Hypothalamus (tissue), 51 donors: ENCODE measurements at regions not wholly inside any gene's neighbourhood (a gene's known extent, or its start where the extent isn't known, plus 50 kb on each side); places are given as distances from the start of the nearest gene placed in this dataset.
"Not testable (repeated sequence)": the region's sequence is repeated elsewhere in the genome, so short reads cannot be mapped to it uniquely, and the experiment has no call there.

Experiments
- DNase-seq, 51 donors: peaks; one replicate each; lab custom pipeline; 2025; lab: John Stamatoyannopoulos, UW

DNA sequence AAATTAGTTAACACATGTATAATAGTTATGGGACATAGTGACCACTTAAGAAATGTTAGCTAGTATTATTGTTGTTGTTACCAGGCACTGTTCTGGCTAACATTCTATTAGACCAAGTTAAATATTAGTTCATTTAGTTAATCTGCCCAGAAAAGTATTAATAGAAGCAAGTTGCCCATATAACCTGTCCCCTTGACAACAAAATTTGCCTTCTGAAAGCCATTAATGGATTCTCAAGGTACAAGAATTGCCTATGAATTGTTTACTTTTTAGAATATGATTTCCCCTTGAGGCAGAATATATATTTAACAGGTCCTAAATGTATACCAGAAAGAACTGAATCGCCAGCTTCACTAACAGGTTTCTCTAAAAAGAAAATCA is 167.3 kb upstream of the TMCC3 start:
- DNase-seq: no peak

DNA sequence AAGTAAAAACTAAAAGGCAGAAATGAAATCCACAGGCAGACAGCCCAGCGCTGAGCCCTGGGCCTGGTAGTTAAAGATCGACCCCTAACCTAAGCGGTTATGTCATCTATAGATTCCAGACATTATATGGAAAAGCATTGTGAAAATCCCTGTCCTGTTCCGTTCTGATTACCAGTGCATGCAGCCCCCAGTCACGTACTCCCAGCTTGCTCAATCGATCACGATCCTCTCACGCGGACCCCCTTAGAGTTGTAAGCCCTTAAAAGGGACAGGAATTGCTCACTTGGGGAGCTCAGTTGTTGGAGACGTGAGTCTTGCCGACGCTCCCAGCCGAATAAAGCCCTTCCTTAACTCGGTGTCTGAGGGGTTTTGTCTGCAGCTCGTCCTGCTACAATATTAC is 166.8 kb upstream of the TMCC3 start:
- DNase-seq: not testable (repeated sequence)

DNA sequence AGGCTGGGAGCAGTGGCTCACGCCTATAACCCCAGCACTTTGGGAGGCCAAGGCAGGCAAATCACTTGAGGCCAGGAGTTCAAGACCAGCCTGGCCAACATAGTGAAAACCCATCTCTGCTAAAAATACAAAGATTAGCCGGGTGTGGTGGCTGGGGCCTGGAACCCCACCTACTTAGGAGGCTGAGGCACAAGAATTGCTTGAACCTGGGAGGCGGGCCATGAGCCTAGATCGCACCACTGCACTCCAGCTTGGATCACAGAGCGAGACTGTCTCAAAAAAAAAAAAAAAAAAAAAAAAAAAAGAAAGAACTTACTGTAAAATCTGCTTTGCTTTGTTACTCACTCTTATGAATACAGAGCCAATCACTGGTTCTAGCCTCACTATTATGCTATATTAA is 166.4 kb upstream of the TMCC3 start:
- not testable (repeated sequence) for DNase-seq

DNA sequence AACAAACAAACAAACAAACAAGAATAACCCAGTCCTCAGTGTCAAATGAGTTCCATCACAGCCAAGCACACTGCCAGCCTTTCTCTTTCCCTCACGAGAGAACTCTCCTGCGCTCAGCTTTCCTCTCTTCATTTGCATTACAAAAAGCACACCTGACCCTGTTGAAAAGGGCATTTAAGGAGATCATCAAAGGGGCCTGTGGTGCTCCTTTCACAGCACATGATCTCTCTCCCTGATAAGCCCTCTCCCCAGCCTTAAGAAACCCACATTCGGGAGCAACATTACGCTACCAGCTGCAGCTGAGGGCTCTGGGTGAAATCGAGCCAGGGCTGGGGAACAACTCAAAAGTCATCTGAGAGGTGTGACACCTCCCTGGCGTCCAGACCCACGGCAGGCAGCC is 165.6 kb upstream of the TMCC3 start:
- no peak for DNase-seq

DNA sequence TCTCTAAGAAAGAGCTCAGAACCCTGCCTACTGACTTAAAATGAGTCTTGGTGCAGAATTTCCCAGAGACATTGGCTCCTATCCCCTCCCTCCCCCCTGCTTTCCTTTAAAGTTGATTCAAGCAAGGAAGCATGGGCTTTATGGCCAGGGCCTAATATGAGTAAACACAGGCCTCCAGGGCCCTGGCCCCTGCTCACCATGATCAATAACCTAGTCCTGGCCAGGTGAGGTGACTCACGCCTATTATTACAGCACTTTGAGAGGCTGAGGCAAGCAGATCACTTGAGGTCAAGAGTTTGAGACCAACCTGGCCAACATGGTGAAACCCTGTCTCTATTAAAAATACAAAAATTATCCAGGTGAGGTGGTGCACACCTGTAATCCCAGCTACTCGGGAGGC is 165.1 kb upstream of the TMCC3 start:
- DNase-seq: no peak

DNA sequence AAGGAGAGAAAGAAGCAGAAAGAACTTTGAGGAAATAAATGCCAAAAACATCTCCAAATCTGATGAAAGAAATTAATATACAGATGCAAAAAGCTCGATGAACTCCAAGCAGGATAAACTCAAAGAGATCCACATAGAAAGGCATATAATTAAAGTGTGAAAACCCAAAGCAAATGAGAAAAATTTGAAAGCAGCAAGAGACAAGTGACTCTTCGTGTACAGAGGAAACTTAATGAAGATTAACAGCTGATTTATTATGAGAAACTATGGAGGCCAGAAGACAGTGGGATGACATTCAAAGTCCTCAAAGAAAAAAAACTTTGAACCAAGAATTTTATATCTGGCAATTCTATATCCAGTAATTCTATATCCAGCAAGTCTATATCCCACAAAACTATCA is 163.0 kb upstream of the TMCC3 start:
- DNase-seq: no peak

DNA sequence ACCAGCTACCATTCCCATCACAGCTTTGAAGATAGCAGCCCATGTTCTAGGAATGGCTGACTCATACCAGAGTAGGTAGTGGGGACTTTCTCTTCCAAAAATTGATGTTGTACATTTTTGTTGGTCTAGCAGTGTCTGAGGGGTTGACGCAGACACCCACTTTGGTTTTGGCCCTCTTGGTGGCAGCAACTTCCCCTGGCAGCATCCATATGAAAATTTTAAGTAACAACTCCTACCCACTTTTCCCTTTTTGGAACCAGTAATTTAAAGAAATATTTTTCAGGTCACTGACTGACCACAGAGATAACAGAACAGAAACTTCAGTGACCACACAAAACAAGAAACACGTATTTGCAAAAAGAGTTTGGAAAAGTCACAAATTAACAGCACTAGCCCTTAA is 162.0 kb upstream of the TMCC3 start:
- no peak for DNase-seq

DNA sequence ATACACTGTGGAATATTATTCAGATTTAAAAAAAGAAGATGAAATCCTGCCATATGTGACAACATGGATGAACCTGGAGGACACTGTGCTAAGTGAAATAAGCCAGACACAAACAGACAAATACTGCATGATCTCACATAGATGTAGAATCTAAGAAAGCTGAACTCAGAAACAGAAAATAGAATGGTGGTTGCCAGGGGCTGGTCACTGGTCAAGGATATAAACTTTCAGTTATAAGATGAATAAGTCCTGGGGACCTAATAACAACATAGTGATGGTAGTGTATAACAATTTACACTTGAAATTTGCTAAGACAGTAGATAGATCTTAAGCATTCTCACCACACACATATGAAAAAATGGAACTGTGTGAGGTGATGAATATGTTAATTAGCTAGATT is 161.3 kb upstream of the TMCC3 start:
- DNase-seq: no peak

DNA sequence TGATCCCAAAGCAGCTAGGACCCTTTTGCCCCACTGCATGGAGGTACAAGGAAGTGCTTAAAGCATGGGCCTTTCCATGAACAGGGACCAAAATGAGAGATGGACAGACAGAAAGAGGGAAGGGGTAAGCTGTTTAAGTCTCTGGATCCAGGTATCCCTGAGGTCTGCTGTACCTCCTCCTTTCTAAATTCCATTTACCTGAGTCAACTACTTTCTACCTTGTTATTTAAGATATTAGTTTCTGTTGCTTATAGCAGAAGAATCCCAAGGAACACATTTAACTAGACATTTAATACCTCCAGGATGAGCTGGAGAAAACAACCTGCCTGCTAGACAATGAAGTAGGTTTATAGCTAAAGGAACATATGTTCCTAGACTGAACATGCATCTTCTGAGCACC is 157.6 kb upstream of the TMCC3 start:
- no peak for DNase-seq

DNA sequence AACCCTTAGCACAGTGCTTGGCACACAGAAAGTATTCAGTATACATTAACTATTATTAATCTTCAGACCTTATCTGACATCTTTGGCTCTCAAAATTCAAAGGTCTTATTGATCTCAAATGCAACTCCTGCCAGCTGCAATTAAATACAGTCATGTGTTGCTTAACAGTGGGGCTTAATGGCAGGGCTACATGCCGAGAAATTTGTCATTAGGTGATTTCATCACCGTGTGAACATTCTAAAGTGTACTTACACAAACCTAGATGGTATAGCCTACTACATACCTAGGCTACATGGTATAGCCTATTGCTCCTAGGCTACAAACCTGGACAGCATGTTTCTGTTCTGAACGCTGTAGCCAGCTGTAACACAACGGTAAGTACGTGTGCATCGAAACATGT is 156.3 kb upstream of the TMCC3 start:
- no peak for DNase-seq

DNA sequence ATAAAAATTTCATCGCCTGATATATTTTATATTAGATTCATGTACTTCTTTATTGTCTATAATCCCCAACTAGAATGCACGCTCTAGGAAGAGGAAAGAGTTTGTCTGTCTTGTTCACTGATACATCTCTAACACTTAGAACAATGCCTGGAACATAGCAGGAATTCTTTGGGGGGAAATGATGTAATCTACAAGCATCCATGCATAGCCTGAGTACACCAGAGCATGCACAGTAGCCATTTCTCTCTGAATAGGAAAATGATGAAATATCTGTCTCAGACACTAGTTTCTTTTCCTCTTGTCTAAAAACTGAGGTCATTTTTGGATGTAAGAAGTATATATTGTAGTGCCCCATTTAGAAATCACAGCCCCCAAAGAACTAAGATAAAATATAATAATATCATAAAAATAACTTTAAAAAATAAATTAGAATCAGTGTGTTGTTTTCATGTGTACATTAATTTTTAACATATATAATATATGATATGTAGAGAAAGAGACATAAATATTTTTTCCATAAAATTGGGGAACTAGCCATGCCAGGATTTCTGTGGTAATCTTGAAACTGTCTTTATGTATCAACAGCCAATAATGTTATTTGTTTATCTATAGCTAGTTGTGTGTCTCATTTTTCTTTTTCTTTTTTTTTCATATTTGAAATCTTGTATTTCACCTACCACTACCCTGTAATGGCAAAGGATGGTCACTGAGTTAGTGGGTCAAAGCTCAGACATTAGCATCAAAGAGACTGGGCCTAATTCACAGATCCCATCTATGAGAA is 155.6 kb upstream of the TMCC3 start:
- no peak for DNase-seq

DNA sequence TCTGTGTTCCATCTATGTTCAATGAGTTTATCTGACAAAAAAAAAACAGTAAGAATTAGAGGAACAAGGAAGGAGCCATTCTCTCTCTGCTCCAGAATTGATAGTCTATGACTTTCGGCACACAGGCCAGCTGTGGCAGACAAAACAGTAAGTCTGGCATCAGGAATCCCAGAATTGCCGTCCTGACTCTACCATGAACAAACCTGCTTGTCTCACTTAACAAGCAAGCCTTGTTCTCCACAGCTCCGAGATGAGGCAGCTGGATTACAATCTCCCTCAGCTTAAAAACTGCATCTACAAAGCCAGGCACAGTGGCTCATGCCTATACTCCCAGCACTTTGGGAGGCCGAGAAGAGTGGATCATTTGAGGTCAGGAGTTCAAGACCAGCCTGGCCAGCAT is 153.6 kb upstream of the TMCC3 start:
- DNase-seq: peak in 5 of 51 donors; percentile 14 to 35 (median 18)

DNA sequence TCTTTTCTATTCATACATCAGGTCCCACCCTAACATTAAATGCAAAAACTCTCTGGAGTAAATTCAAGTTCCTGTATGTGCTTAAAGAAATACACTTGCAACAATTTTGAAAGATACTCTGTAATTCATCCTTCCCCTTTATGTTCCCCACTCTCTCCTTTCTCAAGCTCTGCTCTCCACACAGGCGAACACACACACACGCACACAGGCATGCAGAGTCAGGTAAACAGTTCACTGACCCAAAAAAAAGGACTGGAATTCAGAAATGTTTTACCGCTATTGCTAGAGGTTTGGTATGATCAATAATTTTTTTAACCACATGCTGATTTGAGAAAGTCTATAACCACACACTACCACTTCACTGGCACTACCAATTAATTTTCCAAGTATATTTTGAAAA is 152.4 kb upstream of the TMCC3 start:
- DNase-seq: no peak

DNA sequence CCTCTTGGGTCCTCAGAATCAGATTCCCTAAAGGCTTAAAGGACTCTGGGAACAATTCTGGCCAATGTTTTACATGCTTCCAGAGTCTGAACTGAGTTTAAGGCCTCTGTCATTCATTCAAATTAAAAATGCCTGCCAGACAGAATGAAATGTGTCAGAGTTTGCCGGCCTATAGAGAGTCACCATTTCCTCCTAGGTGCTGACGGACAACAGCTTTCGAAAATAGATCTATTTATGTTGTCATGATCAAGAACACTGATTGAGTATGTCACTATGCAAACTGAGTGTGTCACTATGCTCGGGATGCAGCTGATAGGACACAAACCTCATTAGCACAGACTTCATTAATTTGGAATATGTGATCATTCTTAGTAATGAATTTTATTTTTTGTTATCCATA is 151.4 kb upstream of the TMCC3 start:
- no peak for DNase-seq

DNA sequence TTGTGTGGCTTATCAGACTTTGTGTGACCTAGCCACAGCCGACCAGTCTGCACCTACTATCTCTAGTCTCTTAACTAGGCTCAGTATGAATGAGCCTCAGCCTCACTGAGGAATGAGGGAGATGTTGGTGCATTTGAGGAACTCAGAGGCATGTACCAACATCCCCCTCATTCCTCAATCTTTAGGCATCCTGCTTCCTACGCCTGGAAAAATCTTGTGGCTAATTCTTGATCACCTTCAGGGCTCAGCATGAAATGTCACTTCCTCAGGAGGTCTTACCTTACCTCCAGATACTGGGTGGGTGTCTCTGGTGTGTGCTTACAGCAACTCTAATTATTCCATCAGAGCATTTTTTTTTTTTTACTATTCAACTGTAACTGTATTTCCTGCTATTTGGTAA is 148.8 kb upstream of the TMCC3 start:
- no peak for DNase-seq

DNA sequence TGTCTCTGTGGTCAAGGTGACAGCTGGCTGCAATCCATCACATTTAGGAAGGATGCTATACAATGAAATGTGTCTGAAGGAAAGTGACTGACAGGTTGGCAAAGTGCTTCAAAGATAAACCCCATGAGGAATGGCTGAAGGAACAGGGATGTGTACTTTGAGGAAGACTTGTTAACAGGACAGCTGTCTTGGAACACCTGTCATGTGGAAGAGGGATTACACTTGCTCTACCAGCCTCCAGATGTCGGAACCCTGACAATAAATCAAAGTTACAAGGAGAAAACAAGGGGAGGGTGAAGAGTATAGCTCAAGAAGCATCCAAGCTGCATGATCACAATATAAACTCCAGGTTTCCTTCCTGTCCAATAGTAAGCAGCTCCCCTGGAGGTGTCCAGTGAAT is 147.8 kb upstream of the TMCC3 start:
- DNase-seq: no peak

DNA sequence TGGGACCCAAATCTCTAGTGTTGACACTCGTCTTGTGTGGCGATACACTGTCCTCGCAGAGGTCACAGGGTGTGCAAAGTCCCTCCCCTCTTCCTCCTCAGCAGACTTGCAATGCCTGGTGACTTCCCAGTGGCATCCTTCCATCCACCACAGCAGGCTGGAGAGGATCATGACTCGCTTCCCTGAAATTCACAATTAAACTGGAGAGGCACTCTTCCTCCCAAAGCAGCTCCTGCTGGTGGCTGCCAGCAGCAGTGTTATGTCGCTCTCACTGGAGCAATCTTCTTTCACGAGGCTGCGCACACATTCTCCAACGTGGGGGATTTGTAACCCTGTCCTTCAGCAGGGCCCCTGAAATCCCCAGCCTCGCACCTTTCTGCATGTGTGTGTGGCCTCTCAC is 145.2 kb upstream of the TMCC3 start:
- peak in 1 of 51 donors; percentile 9 for DNase-seq

DNA sequence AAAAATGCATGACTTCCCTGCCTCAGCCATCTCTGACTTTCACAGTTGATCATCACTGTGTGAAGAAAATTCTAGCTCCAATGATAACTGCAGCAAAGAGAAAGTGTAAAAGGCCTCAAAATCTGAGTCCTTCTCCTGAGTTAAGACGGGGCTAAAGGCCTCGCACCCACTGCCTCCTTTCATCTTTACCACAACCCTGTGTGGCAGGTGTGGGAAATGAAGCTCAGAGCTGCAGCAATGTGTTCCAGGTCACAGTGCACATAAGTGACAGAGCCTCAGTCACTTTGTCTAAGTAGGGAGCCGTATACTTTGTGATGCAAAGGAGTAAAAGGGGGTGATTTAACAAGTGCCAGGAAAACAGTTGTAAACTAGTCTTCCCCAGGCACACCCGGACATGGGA is 144.7 kb upstream of the TMCC3 start:
- DNase-seq: no peak

DNA sequence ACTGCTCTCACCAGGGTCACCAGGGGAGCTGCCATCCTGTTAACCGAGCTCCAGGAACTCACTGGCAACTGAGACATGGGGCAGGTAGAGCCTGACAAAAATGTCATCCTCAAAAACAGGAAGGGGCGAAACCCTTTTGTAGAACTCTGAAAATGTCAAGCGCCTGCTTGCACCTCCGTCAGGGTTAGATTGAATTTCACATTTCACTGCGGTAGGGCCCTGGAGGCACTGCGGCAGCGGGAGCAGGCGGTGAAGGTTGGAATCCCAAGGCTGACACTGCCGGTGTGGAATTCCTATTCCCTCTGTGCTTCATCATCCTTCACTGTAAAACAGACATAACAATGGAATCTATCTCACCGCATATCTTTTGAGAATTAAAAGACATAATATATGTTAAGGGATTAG is 142.8 kb upstream of the TMCC3 start:
- DNase-seq: no peak

DNA sequence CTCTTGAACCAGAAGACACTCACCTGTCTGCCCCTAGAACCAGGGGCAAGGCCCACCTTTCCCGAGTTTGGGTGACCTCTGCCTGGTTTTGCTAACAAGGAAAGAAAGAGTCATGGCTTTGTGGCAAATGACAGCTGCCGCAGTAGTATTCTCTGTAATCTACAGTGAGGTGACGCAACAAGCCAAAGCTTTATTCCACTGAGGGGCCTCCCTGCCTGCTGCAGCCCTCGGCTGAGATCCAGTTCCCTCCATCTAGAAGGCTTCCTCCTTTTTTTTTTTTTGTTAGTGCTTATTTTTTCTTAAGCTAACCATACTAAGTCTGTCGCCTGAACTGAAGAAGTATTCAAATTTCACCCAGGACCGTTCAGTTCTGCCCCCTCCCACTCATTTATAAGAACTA is 142.3 kb upstream of the TMCC3 start:
- DNase-seq: peak in 3 of 51 donors; percentile 6 to 19 (median 8)

DNA sequence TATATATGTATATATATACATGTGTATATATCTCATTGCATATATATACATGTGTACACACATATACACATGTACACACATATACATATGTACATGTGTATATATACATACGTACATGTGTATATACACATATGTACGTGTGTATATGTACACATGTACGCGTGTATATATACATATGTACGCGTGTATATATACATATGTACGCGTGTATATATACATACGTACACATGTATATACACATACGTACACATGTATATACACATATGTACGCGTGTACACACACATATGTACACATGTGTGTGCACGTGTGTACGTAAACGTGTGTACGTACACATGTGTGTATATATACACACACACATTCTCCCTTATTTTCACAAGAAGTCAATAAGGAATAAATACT is 141.6 kb upstream of the TMCC3 start:
- DNase-seq: no peak

DNA sequence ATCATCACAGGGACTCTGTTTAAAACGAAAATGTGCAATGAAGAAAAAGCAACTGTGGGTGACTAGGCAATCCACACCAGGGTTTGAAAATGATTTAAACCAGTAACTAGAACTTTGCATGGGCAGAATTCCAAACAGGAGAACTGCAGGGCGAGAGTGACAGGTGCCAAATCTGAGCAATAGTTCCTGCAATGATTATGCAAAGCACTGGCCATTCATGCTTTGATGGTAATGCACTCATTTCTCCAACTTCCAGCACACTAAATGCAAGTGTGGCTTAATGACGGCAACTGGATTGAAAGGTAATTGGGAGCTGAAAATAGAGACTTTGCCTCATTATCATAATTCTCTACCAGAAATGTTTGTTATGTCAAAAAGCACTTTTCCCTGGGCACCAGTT is 140.5 kb upstream of the TMCC3 start:
- DNase-seq: no peak

DNA sequence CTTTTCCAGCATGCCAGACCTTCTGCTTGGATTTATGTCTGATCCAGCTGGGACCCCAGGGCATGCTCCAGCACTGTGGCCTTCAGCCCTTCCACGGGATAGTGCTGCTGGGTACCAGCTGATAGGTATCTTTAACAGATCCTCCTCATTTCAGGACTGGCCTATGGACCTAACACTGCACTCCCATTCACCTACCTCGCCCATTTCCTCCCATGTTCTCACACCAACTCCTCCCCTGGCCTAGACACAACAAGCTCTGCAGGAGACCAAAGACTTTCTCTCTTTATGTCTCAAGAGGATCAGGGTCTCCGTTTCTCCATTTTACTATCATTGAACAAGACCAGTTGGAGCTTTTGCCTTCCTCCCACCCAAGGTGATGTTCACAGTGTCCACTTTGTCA is 140.0 kb upstream of the TMCC3 start:
- no peak for DNase-seq
